Hematopoietic multipotent progenitor cell treated with erythropoietin and hydrocortisone succinate and interleukin-3 and kit ligand, for 8 days (in vitro differentiated cells): ENCODE measurements at regions not wholly inside any gene's neighbourhood (a gene's known extent, or its start where the extent isn't known, plus 50 kb on each side); places are given as distances from the start of the nearest gene placed in this dataset.
"Not testable (repeated sequence)": the region's sequence is repeated elsewhere in the genome, so short reads cannot be mapped to it uniquely, and the experiment has no call there.

ENCODE experiments used
- DNase-seq: peaks from one replicate; pipeline ENCODE4 v3.0.0-alpha.2; 2015

- no peak for DNase-seq
Observed at GRCh38 chr12:90585640-90586304, 369.2 kb downstream of the CCER1 start.

DNA sequence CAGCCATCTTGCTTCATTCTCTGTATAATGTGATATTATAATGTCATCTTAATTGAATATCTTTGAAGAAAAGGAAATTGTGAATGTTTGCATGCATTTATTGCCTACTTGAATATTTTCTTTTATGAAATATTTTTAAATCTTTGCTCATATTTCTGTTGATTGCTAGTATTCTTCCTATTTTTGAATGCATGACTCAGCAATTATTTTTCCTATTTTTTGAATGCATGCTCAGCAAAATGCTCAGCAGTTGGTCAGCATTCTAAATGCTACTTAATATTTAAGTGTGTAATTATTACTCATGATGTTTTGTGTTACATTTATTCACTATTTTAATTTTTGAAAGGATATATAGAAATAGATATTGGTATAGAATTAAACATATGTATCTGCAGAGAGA lies 378.3 kb downstream of the CCER1 start:
- no peak for DNase-seq

GRCh38 chr12:90575995-90576394 lies 379.0 kb downstream of the CCER1 start:
- DNase-seq = no peak

DNA sequence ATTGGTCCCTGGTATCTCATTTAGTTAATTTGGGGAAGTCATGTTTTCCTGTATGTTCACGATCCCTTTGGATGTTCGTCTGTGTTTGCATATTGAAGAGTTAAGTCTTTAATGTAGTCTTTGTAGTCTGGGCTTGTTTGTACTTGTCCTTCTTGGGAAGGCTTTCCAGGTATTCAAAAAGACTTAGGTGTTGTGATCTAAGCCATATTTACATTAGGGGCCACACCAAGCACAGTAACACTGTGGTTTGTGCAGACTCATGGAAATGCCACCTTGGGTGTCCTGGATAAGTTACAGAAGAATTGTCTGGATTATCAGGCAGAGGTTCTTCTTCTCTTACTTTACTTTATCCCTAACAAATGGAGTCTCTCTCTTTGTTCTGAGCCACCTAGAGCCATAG lies 380.3 kb downstream of the CCER1 start:
- no peak for DNase-seq

GRCh38 chr12:90572778-90573177 lies 382.2 kb downstream of the CCER1 start:
- no peak for DNase-seq

GRCh38 chr12:90569685-90570084 lies 385.3 kb downstream of the CCER1 start:
- no peak for DNase-seq

- no peak for DNase-seq
Observed at GRCh38 chr12:90562671-90563070, 392.3 kb downstream of the CCER1 start.

DNA sequence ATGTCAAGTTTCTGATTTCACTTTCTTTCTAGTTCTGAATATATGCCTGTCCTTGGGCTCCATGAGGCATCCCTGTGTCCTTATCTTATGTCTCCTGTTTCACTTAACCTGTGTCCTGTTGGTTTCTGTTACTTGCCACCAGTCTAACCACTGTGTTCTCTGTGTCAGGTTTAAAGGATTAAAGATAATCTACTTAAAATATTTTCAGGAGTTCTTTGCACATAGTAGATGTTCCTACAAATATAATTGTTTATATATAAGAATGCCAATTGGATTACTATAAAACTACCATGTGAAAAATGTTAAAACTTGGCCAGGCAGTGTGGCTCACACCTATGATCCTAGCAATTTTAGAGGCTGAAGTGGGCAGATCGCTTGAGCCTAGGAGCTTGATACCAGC lies 406.4 kb downstream of the CCER1 start:
- DNase-seq = no peak

DNA sequence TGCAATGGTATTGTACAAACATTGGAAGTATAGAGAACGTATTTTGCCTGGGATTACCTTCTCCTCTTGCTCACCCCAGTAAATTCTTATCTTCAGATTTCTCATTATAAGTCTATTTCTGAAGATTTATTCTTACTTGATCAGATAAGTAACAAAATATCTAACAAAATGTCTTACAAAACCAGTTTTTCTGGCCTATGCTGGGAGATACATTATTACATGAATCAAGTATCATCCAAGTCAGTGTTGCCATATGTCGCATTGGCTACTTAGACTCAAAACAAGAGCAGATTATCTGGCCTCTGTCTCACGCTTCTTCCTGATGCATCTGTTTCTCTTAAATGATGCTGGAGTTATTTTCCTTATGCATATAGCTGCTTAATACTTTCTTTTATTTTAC lies 408.5 kb downstream of the CCER1 start:
- DNase-seq = no peak

DNA sequence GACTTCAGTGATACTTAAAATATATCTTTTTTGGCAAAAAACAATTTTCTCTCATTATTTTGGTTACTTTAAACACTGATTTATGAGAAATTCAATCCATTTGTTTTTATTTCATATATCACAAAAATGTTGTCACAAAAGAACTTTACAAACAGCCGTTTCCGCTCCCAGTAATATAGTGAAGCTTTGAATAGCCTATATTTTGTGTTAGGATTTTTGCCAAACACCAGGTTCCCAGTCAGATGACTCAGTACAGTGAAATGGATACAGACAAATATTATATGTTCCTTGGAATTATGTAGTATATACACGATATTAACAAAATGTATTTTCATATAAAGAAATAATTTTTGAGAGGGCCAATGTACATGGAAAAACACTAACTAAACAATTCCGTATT lies 411.1 kb downstream of the CCER1 start:
- no peak for DNase-seq

- DNase-seq = no peak
Observed at GRCh38 chr12:90543374-90543773, 411.6 kb downstream of the CCER1 start.

DNA sequence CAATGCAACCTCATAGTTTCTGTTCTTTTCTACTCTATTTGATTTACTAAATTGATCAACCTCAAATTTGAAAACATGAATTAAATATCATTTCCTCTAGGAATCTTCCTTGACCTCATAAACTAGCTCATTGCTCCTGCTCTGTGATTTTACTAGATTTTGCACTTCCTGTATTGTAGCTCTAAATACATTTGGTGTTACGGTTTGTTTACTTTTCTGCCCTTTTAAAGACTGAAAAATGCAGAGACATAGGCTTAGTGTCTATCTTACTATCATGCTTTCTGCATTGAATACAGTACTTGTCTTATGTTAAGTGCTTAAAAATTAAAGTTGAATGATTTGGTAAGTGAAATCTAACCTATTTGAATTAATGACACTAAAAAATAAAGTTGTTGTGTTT lies 412.1 kb downstream of the CCER1 start:
- DNase-seq = not testable (repeated sequence)

DNA sequence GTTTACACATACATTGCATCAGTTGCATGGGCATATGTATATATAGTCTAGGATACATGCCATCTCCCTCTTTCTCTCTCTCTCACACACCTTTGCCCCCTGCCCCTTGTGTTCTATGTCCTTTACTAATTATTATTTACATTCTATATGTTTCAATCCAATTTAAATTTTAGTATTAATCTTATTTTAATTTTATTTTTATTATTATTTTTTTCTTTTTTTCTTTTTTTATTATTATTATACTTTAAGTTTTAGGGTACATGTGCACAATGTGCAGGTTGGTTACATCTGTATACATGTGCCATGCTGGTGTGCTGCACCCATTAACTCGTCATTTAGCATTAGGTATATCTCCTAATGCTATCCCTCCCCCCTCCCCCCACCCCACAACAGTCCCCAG lies 421.1 kb downstream of the CCER1 start:
- not testable (repeated sequence) for DNase-seq

- DNase-seq = no peak
Observed at GRCh38 chr12:90520002-90520734, 434.8 kb downstream of the CCER1 start.

DNA sequence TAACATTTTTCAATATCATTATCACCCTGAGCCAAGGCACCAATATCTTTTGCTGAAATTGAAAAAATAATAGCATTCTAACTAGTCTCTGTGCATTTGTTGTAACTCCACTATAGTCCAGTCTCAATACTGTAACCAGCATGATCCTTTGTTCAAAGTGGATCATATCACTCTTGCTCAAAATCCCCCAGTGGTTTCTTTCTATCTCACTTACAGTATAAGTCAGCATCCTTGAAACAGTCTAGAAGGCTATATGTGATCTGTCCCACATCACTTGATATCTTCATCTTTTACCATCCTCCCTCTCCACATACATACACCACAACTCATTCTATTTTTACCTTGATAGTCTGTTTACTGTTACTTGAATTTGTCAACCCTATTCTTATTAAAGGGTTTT lies 435.7 kb downstream of the CCER1 start:
- no peak for DNase-seq

DNA sequence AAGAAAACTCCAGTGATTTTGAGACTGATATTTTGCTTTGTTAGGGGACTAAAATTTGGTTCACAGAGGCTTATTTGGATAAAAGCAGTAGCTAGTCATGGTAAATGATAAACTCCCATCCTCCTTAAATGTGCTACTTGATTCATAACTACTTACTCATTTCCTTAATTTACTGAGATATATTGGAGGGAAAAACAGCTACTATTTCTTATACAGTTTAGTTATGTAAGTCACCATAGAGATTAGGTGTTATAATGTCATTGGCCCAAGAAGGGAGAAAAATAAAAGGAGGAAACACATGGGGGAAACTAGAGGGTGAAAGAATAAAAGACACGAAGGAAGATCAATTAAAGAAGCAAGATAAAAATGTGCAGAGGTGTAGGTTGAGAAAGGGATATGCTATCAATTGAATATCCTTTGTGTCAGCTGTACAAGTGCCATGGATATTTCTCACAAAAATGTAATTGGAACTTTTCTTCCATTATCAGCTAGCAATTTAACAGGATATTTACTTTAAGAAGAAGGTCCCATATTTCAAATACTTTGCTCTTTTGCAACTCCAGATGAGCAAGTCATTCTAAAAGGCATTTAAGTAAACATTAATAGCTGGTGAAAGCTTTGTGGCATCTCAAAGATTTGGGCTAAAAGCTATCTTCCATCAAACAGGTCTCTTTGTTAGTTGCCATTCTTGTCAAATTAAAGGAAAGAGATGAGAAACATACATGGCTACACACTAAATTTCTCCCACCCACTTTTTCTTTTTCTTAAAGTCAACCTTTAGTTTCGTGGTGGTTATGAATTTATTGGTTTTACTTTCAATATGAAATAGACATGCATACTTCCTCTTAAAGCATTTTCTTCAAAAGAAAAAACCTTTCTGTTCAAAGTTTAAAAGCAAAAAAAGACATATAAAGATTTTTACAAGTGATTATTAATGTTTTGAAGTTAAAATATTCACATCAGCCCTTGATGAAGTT lies 439.5 kb downstream of the CCER1 start:
- no peak for DNase-seq

DNA sequence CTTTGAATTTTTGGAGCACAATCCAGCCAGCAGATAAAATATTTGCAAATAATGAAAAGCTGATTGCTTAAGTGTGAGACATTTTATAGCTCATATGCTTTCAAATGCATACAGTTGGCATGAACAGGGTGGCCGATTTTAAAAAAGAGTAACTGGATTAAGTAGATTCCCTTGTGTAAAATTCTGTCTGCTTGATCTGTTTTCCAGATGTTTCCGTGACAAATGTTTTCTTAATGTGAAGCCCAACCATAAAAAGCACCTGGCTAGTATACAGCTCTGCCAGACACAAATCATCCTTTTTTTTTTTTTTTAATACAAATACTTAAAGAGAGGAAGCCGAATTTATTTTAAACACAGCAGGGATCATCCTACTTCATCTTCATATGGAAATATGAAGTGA lies 440.7 kb downstream of the CCER1 start:
- DNase-seq = no peak

DNA sequence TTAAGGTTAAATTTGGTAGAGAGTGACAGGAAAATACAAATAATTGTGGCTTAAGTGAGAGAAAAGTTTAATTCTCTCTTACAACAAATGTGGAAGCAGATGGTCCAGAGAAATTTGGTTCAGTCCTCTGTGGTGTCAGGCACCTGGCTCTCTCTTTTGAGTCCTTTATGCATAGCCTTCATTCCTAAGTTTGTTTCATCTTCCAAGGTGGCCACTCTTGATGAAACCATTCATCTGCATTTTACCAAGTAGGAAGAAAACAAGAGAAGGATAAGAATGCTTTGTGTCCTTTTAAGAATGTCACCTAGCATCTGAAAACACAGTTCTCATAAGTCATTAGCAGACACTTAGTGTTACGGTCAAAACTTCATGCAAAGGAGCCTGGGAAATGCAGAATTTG lies 442.5 kb downstream of the CCER1 start:
- DNase-seq = no peak

DNA sequence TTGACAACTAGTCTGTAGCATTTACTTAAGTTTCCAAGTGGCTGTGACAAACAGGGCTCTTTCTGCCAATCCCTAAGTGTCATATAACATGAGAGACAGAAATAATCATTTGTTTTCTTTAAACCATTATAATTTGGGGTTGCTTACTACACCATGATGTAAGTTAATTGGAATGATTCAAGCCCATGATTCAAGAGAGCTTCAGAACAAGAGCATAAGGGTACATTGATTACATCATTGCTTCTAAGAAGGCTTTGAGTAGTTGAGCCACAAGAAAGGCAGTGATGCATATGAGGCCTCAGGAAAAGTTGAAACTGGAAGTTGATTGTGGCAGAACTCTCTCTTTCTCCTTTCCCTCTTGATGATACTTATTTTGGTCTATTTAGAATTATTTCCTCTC lies 444.0 kb downstream of the CCER1 start:
- DNase-seq = no peak

GRCh38 chr12:90504806-90505205 lies 450.2 kb downstream of the CCER1 start:
- DNase-seq = no peak

GRCh38 chr12:90502070-90502469 lies 452.9 kb downstream of the CCER1 start:
- DNase-seq = no peak

DNA sequence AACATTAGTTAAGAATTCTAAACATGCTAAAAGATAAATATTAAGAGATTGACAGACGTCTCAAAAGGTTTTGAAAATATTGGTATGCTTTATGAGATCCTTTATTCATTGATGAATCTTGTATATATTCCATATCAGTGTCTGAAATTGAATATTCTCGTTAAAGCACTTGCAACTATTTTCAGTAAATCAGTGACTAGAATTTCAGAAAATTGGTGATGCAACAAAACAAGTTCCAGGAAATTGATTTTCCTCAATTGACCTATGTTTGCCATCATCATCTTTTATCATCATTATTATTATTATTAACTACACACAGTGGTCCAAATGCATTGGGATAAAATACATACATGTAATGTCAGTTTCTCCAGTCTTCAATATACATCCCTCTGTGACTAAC lies 453.6 kb downstream of the CCER1 start:
- no peak for DNase-seq

- DNase-seq = no peak
Observed at GRCh38 chr12:90499795-90500194, 455.2 kb downstream of the CCER1 start.
